Karpas-422 (cell line): ENCODE measurements at regions not wholly inside any gene's neighbourhood (a gene's known extent, or its start where the extent isn't known, plus 50 kb on each side); places are given as distances from the start of the nearest gene placed in this dataset.

ENCODE experiments used
- DNase-seq: peaks from one replicate; pipeline ENCODE4 v3.0.0-alpha.2; 2015
- H2AFZ ChIP-seq: fragments of 200-600 bp; sonication (generic); 2 replicates; pipeline ENCODE4 v1.6.1; 2014; ENCODE audit warnings: antibody characterized with exemption, low read length, mixed read lengths
- H3K27ac ChIP-seq: fragments of 200-600 bp; sonication (generic); 2 replicates; pipeline ENCODE4 v1.5.1; 2014; ENCODE audit warnings: mild to moderate bottlenecking, low read length, moderate library complexity
- H3K27me3 ChIP-seq: fragments of 200-600 bp; sonication (generic); 2 replicates; pipeline ENCODE4 v1.6.1; 2014; ENCODE audit warnings: low read length, mixed read lengths
- H3K36me3 ChIP-seq: fragments of 200-600 bp; sonication (generic); 2 replicates; pipeline ENCODE4 v1.6.1; 2014; ENCODE audit warnings: low read length, mixed read lengths; ENCODE audit not compliant: insufficient read depth
- H3K4me1 ChIP-seq: fragments of 200-600 bp; sonication (generic); 2 replicates; pipeline ENCODE4 v1.6.1; 2014; ENCODE audit warnings: mild to moderate bottlenecking, low read length, mixed read lengths
- H3K4me2 ChIP-seq: fragments of 200-600 bp; sonication (generic); 2 replicates; pipeline ENCODE4 v1.6.1; 2014; ENCODE audit warnings: low read length, low read depth, mild to moderate bottlenecking; ENCODE audit not compliant: poor library complexity, severe bottlenecking
- H3K4me3 ChIP-seq: fragments of 200-600 bp; sonication (generic); 2 replicates; pipeline ENCODE4 v1.5.1; 2014; ENCODE audit warnings: mild to moderate bottlenecking, antibody characterized with exemption, low read length, mixed read lengths
- H3K79me2 ChIP-seq: fragments of 200-600 bp; sonication (generic); 2 replicates; pipeline ENCODE4 v1.6.1; 2014; ENCODE audit warnings: mild to moderate bottlenecking, low read length, mixed read lengths
- H3K9ac ChIP-seq: fragments of 200-600 bp; sonication (generic); 2 replicates; pipeline ENCODE4 v1.6.0; 2014; ENCODE audit warnings: low read length
- H3K9me2 ChIP-seq: fragments of 200-600 bp; sonication (generic), shearing (Covaris generic); replicated peaks from 2 replicates; pipeline ENCODE4 v1.6.0; 2014; ENCODE audit warnings: mild to moderate bottlenecking, low read length, moderate library complexity; ENCODE audit not compliant: insufficient read depth
- H3K9me3 ChIP-seq: fragments of 300-700, 200-600 bp; sonication (generic); 2 replicates; pipeline ENCODE4 v1.6.1; 2014; ENCODE audit warnings: low read length, mixed read lengths
- H4K20me1 ChIP-seq: fragments of 200-600 bp; sonication (generic); 2 replicates; pipeline ENCODE4 v1.6.1; 2014; ENCODE audit warnings: mild to moderate bottlenecking, antibody characterized with exemption, low read length, low read depth; ENCODE audit not compliant: insufficient read depth

GRCh38 chr1:219318826-219319225 is 145.1 kb downstream of the LYPLAL1 start:
- Histone ChIP-seq H3K9ac (no peak overlapping the region), H3K4me1 (no peaks in the 10 kb centered on the region), H4K20me1 (0 out of 2 replicates have a peak, but pooled peaks cover 4% of the 10 kb centered on the region), H3K4me2 (no peak overlapping the region), H3K27ac (no peak overlapping the region), H3K4me3 (no peak overlapping the region), H3K9me3 (peaks cover 10% of the 10 kb centered on the region; the same call in 1 of the 2 replicates), H3K27me3 (no peaks in the 10 kb centered on the region), H3K79me2 (no peaks in the 10 kb centered on the region), H3K36me3 (no peaks in the 10 kb centered on the region), H3K9me2 (no peaks in the 10 kb centered on the region), H2AFZ (no peak overlapping the region)
- no peak for DNase-seq

- Histone ChIP-seq H3K79me2 (no peaks in the 10 kb centered on the region), H3K9me2 (no peaks in the 10 kb centered on the region), H3K9ac (no peak overlapping the region), H3K4me2 (no peak overlapping the region), H3K27ac (no peak overlapping the region), H3K4me1 (no peaks in the 10 kb centered on the region), H2AFZ (no peak overlapping the region), H3K4me3 (no peak overlapping the region), H3K9me3 (peaks cover 10% of the 10 kb centered on the region; the same call in 1 of the 2 replicates), H3K27me3 (no peaks in the 10 kb centered on the region), H4K20me1 (no peaks in the 10 kb centered on the region), H3K36me3 (no peaks in the 10 kb centered on the region)
- peak; percentile 78 for DNase-seq
Measured at GRCh38 chr1:219317762-219318353, 144.2 kb downstream of the LYPLAL1 start.

GRCh38 chr1:219316066-219316465 is 142.4 kb downstream of the LYPLAL1 start:
- no peaks in the 10 kb centered on the region for H3K4me1 ChIP-seq
- peaks cover 10% of the 10 kb centered on the region; the same call in 1 of the 2 replicates for H3K9me3 ChIP-seq
- H3K4me3 ChIP-seq, result no peak overlapping the region
- DNase-seq, result no peak
- H3K36me3 ChIP-seq, result no peaks in the 10 kb centered on the region
- no peak overlapping the region for H3K4me2 ChIP-seq
- no peak overlapping the region for H2AFZ ChIP-seq
- H3K27me3 ChIP-seq, result no peaks in the 10 kb centered on the region
- no peak overlapping the region for H3K9ac ChIP-seq
- H3K79me2 ChIP-seq, result no peaks in the 10 kb centered on the region
- H3K9me2 ChIP-seq, result no peaks in the 10 kb centered on the region
- H3K27ac ChIP-seq, result no peak overlapping the region
- no peaks in the 10 kb centered on the region for H4K20me1 ChIP-seq

- Histone ChIP-seq H3K36me3 (no peaks in the 10 kb centered on the region), H3K4me1 (no peaks in the 10 kb centered on the region), H3K79me2 (no peaks in the 10 kb centered on the region), H3K4me2 (no peak overlapping the region), H3K27me3 (no peaks in the 10 kb centered on the region), H4K20me1 (no peaks in the 10 kb centered on the region), H2AFZ (no peak overlapping the region), H3K27ac (no peak overlapping the region), H3K9me2 (no peaks in the 10 kb centered on the region), H3K9me3 (peaks cover 10% of the 10 kb centered on the region; the same call in 1 of the 2 replicates), H3K4me3 (no peak overlapping the region), H3K9ac (no peak overlapping the region)
- no peak for DNase-seq
Measured at GRCh38 chr1:219313961-219314360, 140.3 kb downstream of the LYPLAL1 start.

- Histone ChIP-seq H3K36me3 (no peaks in the 10 kb centered on the region), H3K9ac (no peak overlapping the region), H3K79me2 (no peaks in the 10 kb centered on the region), H3K4me3 (no peak overlapping the region), H4K20me1 (no peaks in the 10 kb centered on the region), H3K9me2 (no peaks in the 10 kb centered on the region), H2AFZ (no peak overlapping the region), H3K9me3 (peaks cover 10% of the 10 kb centered on the region; the same call in 1 of the 2 replicates), H3K4me2 (no peak overlapping the region), H3K4me1 (no peaks in the 10 kb centered on the region), H3K27me3 (no peaks in the 10 kb centered on the region), H3K27ac (no peak overlapping the region)
- no peak for DNase-seq
Measured at GRCh38 chr1:219312967-219313366, 139.3 kb downstream of the LYPLAL1 start.

GRCh38 chr1:219310181-219310728 is 136.6 kb downstream of the LYPLAL1 start:
- no peaks in the 10 kb centered on the region for H3K36me3 ChIP-seq
- H2AFZ ChIP-seq, result no peak overlapping the region
- H3K4me1 ChIP-seq, result no peaks in the 10 kb centered on the region
- DNase-seq, result no peak
- no peaks in the 10 kb centered on the region for H3K27me3 ChIP-seq
- H3K4me2 ChIP-seq, result no peak overlapping the region
- H3K9me3 ChIP-seq, result no peaks in the 10 kb centered on the region
- H3K9me2 ChIP-seq, result no peaks in the 10 kb centered on the region
- H3K9ac ChIP-seq, result no peak overlapping the region
- H3K27ac ChIP-seq, result no peak overlapping the region
- H4K20me1 ChIP-seq, result no peaks in the 10 kb centered on the region
- H3K79me2 ChIP-seq, result no peaks in the 10 kb centered on the region
- H3K4me3 ChIP-seq, result no peak overlapping the region

- DNase-seq, result no peak
- no peaks in the 10 kb centered on the region for H3K9me3 ChIP-seq
- H3K4me2 ChIP-seq, result no peak overlapping the region
- H3K4me3 ChIP-seq, result no peak overlapping the region
- H3K36me3 ChIP-seq, result no peaks in the 10 kb centered on the region
- H3K9ac ChIP-seq, result no peak overlapping the region
- H3K27ac ChIP-seq, result no peak overlapping the region
- H3K4me1 ChIP-seq, result no peaks in the 10 kb centered on the region
- no peaks in the 10 kb centered on the region for H3K27me3 ChIP-seq
- no peaks in the 10 kb centered on the region for H4K20me1 ChIP-seq
- H3K79me2 ChIP-seq, result no peaks in the 10 kb centered on the region
- H2AFZ ChIP-seq, result no peak overlapping the region
- H3K9me2 ChIP-seq, result no peaks in the 10 kb centered on the region
Measured at GRCh38 chr1:219308367-219308766, 134.7 kb downstream of the LYPLAL1 start.

- no peak overlapping the region for H3K4me3 ChIP-seq
- no peaks in the 10 kb centered on the region for H3K36me3 ChIP-seq
- H3K4me1 ChIP-seq, result no peaks in the 10 kb centered on the region
- H3K9ac ChIP-seq, result no peak overlapping the region
- no peaks in the 10 kb centered on the region for H3K27me3 ChIP-seq
- no peaks in the 10 kb centered on the region for H3K9me2 ChIP-seq
- no peak overlapping the region for H3K4me2 ChIP-seq
- H2AFZ ChIP-seq, result no peak overlapping the region
- no peaks in the 10 kb centered on the region for H3K9me3 ChIP-seq
- H3K79me2 ChIP-seq, result no peaks in the 10 kb centered on the region
- DNase-seq, result no peak
- no peak overlapping the region for H3K27ac ChIP-seq
- H4K20me1 ChIP-seq, result no peaks in the 10 kb centered on the region
Measured at GRCh38 chr1:219304227-219305226, 130.8 kb downstream of the LYPLAL1 start.
